ENCODE measurements at regions not wholly inside any gene's neighbourhood (a gene's known extent, or its start where the extent isn't known, plus 50 kb on each side); places are given as distances from the start of the nearest gene placed in this dataset.

- no peak for TF ChIP-seq CTCF (IDR thresholded peaks at IDR 0.05)
- TF ChIP-seq POLR2A (IDR thresholded peaks at IDR 0.05): no peak
Observed at GRCh38 chr1:201625226-201625761, 86.4 kb downstream of the NAV1 start.

Measured in thyroid gland (tissue), 4 donors.